Ovary (tissue), 3 donors: ENCODE measurements at regions not wholly inside any gene's neighbourhood (a gene's known extent, or its start where the extent isn't known, plus 50 kb on each side); places are given as distances from the start of the nearest gene placed in this dataset.

ENCODE experiments used
- EP300 ChIP-seq: sonication (generic); formaldehyde crosslinking; IDR thresholded peaks from one replicate; pipeline ENCODE4 v1.6.1; 2017; ENCODE audit warnings: antibody characterized with exemption
- POLR2A ChIP-seq: fragments of 450-650 bp; IDR thresholded peaks from one replicate; pipeline ENCODE4 v1.6.1; 2017; ENCODE audit warnings: antibody characterized with exemption, mild to moderate bottlenecking, moderate library complexity
- TF ChIP-seq, protein P1 (sequence below), 3 donors: fragments of 450-650 bp in 2 of 3; fragments of 200-600 bp in 1 of 3; IDR thresholded peaks; one replicate each; pipeline versions ENCODE4 v1.5.1 to v1.8.0; 2016 to 2022; ENCODE audit warnings: antibody characterized with exemption in 3 of 3, mild to moderate bottlenecking in 1 of 3
- donor health status: DM: no; HTN: no; CAD: no.

DNA sequence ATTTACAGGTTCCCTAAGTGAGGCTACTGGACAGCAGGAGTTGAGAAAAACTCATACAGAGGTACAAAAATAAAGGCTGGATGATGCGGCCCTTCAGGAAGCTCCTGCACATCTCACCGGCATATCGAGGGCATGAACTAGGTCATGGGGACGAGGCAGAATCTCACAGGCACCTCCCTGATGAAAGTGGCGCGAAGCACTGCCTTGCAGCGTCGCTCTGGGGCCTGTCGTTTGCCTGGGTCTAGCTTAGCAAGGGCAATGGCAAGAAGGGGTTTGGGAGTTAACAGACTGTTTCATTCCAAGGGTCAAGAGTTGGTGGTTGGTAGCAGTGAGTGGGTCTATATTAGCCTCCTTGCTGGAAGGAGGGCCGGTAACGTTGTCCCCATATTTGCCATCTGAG, 103.5 kb upstream of the IRF2BP2 start:
- TF ChIP-seq, protein P1, sequence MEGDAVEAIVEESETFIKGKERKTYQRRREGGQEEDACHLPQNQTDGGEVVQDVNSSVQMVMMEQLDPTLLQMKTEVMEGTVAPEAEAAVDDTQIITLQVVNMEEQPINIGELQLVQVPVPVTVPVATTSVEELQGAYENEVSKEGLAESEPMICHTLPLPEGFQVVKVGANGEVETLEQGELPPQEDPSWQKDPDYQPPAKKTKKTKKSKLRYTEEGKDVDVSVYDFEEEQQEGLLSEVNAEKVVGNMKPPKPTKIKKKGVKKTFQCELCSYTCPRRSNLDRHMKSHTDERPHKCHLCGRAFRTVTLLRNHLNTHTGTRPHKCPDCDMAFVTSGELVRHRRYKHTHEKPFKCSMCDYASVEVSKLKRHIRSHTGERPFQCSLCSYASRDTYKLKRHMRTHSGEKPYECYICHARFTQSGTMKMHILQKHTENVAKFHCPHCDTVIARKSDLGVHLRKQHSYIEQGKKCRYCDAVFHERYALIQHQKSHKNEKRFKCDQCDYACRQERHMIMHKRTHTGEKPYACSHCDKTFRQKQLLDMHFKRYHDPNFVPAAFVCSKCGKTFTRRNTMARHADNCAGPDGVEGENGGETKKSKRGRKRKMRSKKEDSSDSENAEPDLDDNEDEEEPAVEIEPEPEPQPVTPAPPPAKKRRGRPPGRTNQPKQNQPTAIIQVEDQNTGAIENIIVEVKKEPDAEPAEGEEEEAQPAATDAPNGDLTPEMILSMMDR (IDR thresholded peaks at IDR 0.05): no peak
- TF ChIP-seq POLR2A (no peak), EP300 (no peak)
